Esophagus squamous epithelium (tissue), 4 donors: ENCODE measurements at regions not wholly inside any gene's neighbourhood (a gene's known extent, or its start where the extent isn't known, plus 50 kb on each side); places are given as distances from the start of the nearest gene placed in this dataset.

Source experiments
- CTCF ChIP-seq, 6 experiments: fragments of 450-650 bp in 4 of 6; fragments of 200-600 bp in 2 of 6; sonication (generic) in 2 of 6; IDR thresholded peaks; one replicate each; pipeline ENCODE4 v1.5.1; 2016 to 2019; ENCODE audit warnings: antibody characterized with exemption in 6 of 6, mild to moderate bottlenecking in 4 of 6, moderate library complexity in 4 of 6
- POLR2A ChIP-seq, 4 donors: fragments of 450-650 bp; IDR thresholded peaks; one replicate each; pipeline ENCODE4 v1.6.1; 2017; ENCODE audit warnings: antibody characterized with exemption in 4 of 4, mild to moderate bottlenecking in 4 of 4, moderate library complexity in 3 of 4

- TF ChIP-seq CTCF (IDR thresholded peaks at IDR 0.05) = no peak
- no peak for TF ChIP-seq POLR2A (IDR thresholded peaks at IDR 0.05)
Observed at GRCh38 chr16:65808790-65809189, 557.7 kb upstream of the CDH5 start.
